MM.1S (cell line): ENCODE measurements at regions not wholly inside any gene's neighbourhood (a gene's known extent, or its start where the extent isn't known, plus 50 kb on each side); places are given as distances from the start of the nearest gene placed in this dataset.

ENCODE experiments used
- EZH2 ChIP-seq: fragments of 300-600 bp; sonication (generic); optimal IDR thresholded peaks from 2 replicates; pipeline ENCODE3; 2017; ENCODE audit warnings: low read depth, mild to moderate bottlenecking, antibody characterized with exemption, low read length, mixed read lengths
- EZH2phosphoT487 ChIP-seq: fragments of 300-600 bp; sonication (generic); IDR thresholded peaks from 2 replicates; pipeline ENCODE4 v1.6.1; 2018; ENCODE audit warnings: antibody characterized with exemption, low read length
- TF ChIP-seq, protein P1 (sequence below): fragments of 300-600 bp; sonication (generic); IDR thresholded peaks from 2 replicates; pipeline ENCODE4 v1.5.1; 2016; ENCODE audit warnings: antibody characterized with exemption, low read length, mixed read lengths

DNA sequence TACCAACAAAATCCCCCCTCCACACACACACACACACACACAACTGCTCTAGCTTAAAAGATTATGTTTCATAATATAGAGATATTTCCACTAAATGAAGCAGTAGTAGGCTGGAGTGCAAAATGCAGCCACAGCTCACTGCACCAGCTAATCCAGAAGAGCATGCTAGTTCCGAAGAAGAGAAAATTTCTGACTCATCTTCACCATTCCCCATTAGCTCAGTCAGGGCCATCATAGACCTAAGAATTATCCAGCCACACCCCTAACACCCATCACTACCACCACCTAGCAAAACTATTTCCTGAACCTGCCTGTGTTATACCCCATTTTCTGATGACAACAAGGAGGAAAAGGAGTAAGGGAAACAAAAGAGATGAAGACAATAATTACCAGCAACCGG, 67.1 kb upstream of the UBE2E2 start:
- TF ChIP-seq, protein P1, sequence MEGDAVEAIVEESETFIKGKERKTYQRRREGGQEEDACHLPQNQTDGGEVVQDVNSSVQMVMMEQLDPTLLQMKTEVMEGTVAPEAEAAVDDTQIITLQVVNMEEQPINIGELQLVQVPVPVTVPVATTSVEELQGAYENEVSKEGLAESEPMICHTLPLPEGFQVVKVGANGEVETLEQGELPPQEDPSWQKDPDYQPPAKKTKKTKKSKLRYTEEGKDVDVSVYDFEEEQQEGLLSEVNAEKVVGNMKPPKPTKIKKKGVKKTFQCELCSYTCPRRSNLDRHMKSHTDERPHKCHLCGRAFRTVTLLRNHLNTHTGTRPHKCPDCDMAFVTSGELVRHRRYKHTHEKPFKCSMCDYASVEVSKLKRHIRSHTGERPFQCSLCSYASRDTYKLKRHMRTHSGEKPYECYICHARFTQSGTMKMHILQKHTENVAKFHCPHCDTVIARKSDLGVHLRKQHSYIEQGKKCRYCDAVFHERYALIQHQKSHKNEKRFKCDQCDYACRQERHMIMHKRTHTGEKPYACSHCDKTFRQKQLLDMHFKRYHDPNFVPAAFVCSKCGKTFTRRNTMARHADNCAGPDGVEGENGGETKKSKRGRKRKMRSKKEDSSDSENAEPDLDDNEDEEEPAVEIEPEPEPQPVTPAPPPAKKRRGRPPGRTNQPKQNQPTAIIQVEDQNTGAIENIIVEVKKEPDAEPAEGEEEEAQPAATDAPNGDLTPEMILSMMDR: no peak
- TF ChIP-seq EZH2phosphoT487 (no peak), EZH2 (no peak)
